HFF-Myc (cell line): ENCODE measurements at regions not wholly inside any gene's neighbourhood (a gene's known extent, or its start where the extent isn't known, plus 50 kb on each side); places are given as distances from the start of the nearest gene placed in this dataset.
"Not testable (repeated sequence)": the region's sequence is repeated elsewhere in the genome, so short reads cannot be mapped to it uniquely, and the experiment has no call there.

ENCODE experiments used
- DNase-seq: peaks from one replicate; pipeline ENCODE4 v3.0.0-alpha.2; 2011; ENCODE audit warnings: low read depth; ENCODE audit errors: extremely low read depth
- H3K4me3 ChIP-seq: replicated peaks from 2 replicates; pipeline ENCODE4 v1.5.1; 2011; ENCODE audit warnings: low read depth, mild to moderate bottlenecking, control low read depth, low read length
- TF ChIP-seq, protein P1 (sequence below): IDR thresholded peaks from 2 replicates; pipeline ENCODE4 v1.5.1; 2012; ENCODE audit warnings: mild to moderate bottlenecking, low read depth, low read length, control low read depth; ENCODE audit errors: missing control alignments

DNA sequence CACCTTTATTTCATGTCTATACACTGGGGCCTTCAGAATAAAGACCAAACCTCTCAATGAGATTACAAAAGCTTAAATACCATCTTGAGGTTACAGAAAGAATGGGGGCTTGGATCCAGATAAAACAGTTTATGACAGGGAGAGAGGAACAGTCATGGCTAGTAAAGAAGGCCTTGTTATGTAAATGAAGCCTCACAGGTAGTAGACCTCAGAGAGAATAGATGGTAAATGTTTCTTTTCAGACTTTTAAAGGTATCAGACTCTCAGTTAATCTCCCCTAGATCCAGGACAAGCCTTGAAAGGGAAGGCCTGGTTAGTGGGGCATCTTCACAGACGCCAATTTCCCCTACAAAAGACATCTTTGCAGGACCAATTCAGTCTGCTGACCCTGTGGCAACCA, 1325.6 kb downstream of the HACE1 start:
- H3K4me3 ChIP-seq = no peak overlapping the region
- DNase-seq = no peak
- TF ChIP-seq, protein P1, sequence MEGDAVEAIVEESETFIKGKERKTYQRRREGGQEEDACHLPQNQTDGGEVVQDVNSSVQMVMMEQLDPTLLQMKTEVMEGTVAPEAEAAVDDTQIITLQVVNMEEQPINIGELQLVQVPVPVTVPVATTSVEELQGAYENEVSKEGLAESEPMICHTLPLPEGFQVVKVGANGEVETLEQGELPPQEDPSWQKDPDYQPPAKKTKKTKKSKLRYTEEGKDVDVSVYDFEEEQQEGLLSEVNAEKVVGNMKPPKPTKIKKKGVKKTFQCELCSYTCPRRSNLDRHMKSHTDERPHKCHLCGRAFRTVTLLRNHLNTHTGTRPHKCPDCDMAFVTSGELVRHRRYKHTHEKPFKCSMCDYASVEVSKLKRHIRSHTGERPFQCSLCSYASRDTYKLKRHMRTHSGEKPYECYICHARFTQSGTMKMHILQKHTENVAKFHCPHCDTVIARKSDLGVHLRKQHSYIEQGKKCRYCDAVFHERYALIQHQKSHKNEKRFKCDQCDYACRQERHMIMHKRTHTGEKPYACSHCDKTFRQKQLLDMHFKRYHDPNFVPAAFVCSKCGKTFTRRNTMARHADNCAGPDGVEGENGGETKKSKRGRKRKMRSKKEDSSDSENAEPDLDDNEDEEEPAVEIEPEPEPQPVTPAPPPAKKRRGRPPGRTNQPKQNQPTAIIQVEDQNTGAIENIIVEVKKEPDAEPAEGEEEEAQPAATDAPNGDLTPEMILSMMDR = no peak

DNA sequence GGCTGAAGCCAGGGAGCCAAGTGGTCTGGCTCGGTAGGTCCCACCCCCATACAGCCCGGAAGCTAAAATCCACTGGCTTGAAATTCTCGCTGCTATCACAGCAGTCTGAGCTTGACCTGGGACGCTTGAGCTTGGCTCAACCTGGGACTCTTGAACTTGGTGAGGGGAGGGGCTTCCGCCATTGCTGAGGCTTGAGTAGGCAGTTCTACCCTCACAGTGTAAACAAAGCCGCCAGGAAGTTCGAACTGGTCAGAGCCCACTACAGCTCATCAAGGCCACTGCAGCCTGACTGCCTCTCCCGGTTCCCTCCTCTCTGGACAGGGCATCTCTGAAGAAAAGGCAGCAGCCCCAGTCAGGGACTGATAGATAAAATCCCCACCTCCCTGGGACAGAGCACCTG, 1337.7 kb downstream of the HACE1 start:
- TF ChIP-seq, protein P1 = no peak
- no peak overlapping the region for H3K4me3 ChIP-seq
- DNase-seq = no peak

DNA sequence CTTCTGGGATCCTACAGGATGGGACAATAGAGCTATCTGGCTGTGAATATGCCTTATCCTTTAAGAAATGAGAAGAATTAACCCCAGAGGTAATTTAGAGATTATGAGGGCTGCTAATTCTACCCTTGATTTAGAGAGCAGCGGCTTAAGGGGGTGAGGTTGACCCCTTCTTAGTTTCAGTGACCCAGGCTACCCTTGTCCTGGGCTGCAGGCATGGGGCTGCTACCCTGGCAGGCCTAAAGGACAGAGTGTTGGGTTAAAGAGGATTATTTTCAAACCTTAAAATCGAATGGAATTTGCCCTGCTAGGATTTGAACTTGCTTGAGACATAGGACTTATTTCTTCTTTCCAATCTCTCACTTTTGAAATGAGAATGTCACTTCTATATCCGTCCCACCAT, 1343.4 kb downstream of the HACE1 start:
- DNase-seq = no peak
- no peak overlapping the region for H3K4me3 ChIP-seq
- TF ChIP-seq, protein P1 = no peak

DNA sequence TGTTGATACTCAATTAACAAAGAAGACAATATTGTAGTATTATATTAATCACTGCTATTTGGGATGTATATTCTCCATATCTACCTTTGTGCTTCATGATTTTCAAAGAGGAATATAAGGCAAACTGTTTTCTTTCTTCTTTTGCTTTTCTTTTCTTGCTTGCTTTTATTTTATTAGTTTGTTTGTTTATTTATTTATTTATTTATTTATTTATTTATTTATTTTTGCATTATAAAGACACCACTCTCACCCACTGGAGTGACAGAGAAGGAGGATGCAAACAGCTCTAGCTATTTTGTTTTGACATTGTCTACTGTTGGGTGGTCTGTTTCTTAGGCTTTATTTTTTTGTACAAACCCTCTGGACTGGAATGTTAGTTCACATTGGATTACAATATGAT, 1352.7 kb downstream of the HACE1 start:
- DNase-seq = no peak
- TF ChIP-seq, protein P1 = no peak
- H3K4me3 ChIP-seq = no peak overlapping the region

DNA sequence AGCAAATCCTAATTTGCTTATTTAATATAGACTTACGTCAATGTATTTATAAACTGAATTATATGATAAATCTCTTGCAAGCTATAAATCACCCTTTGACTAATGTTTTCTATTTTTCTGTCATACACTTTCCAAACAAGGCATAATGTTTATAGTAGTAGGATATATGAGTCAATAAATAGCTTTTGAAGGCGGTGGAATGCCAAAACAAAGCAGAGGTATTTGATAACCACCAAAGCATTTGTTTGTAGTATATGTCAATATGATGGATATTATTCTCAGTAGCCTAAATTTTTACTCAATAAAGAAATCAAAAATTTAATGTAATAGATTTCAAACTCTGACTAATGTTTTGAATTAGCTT, 1354.6 kb downstream of the HACE1 start:
- no peak overlapping the region for H3K4me3 ChIP-seq
- TF ChIP-seq, protein P1 = no peak
- DNase-seq = no peak

DNA sequence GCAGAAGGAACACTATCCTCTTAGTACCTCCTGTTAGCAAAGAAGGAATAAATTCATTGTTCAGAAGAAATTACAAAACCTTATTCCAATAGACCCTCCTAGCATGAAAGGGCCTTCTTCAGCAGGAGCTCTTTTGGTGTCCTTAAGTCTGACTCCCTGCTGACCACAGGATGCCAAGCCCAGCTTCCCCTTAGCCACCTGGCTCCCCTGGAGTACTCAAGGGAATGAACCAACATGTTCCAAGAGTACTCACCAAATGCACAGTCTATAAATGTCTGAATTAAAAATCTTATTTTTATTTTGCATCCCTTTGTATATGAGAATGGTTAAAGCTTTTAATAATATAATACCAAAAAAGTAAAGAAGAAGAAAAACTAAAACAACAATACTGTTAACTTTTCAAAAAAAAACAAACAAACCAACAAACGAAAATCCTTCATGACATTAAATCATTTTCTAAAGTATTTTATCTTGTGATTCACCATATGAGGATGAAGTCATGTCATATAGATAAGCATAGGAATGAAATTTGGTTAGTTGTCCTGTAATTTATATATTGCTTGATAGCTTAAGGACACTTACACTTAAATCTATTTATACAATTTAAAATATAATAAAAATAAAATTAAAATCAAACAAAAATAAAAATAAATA, 1355.1 kb downstream of the HACE1 start:
- TF ChIP-seq, protein P1 = no peak
- no peak overlapping the region for H3K4me3 ChIP-seq
- no peak for DNase-seq

DNA sequence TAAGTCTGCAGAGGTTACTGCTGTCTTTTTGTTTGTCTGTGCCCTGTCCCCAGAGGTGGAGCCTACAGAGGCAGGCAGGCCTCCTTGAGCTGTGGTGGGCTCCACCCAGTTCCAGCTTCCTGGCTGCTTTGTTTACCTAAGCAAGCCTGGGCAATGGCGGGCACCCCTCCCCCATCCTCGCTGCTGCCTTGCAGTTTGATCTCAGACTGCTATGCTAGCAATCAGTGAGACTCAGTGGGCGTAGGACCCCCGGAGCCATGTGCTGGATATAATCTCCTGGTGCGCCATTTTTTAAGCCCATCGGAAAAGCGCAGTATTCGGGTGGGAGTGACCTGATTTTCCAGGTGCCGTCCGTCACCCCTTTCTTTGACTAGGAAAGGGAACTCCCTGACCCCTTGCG, 1363.1 kb downstream of the HACE1 start:
- not testable (repeated sequence) for H3K4me3 ChIP-seq, DNase-seq
